Fibroblast of lung (primary cell): ENCODE measurements at regions not wholly inside any gene's neighbourhood (a gene's known extent, or its start where the extent isn't known, plus 50 kb on each side); places are given as distances from the start of the nearest gene placed in this dataset.

ENCODE experiments used
- CTCF ChIP-seq, 2 donors: IDR thresholded peaks in 1 of 2; conservative IDR thresholded peaks in 1 of 2; 1 replicate in 1 of 2; 2 replicates in 1 of 2; pipeline ENCODE4 v1.5.1; 2011 to 2012; ENCODE audit warnings: low read length in 2 of 2, control low read depth in 1 of 2, inconsistent platforms in 1 of 2, low read depth in 1 of 2, mild to moderate bottlenecking in 1 of 2
- EZH2 ChIP-seq: IDR thresholded peaks from 2 replicates; pipeline ENCODE4 v1.5.1; 2012; ENCODE audit warnings: low read length, control low read depth, mild to moderate bottlenecking; ENCODE audit errors: missing control alignments

- no peak for TF ChIP-seq CTCF (conservative IDR thresholded peaks at IDR 0.05 in 1 of 2, IDR thresholded peaks at IDR 0.05 in 1 of 2; ENCODE audit: low read depth in 1 of 2, low read length in 2 of 2)
- no peak for TF ChIP-seq EZH2
Measured at GRCh38 chr4:3869174-3869572, 103.0 kb downstream of the ADRA2C start.
